ENCODE measurements at regions not wholly inside any gene's neighbourhood (a gene's known extent, or its start where the extent isn't known, plus 50 kb on each side); places are given as distances from the start of the nearest gene placed in this dataset.

DNA sequence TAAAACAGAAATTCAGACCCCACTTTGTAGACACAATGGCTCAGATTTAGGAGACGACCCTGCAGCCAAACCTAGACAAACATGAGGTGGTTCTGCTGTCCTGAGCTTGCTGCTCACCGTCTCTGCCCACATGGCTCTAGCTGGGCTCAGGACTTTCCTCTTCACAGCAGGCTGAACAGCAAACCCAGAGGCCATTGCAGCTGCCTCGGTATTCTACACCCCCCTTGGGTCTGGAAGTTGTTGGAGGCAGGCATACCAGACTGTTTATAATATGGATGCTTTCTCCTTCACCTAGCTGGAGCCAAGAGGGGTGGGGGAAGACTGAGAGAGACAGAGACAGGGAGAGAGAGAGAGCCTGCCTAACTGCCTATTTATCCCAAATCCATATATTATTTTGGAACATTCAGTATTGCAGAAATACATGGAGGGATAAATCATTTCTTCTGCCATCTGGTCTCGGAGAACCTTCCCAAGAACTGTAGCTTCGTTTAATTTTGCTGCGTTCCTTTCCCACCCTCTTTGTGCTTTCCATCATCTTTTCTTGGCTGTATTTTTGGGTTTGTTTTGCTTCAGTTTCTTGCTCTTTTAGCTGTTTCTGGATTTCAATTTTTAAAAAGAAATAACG is 628.2 kb upstream of the RBFOX1 start:
- no peak overlapping the region for H2AFZ ChIP-seq (ENCODE audit: insufficient read depth, low read length, poor library complexity)
- no peak for DNase-seq
- no peak overlapping the region for H3K4me3 ChIP-seq (ENCODE audit: low read depth, low read length)
- H3K36me3 ChIP-seq (ENCODE audit: control insufficient read depth in 1 of 2, insufficient read depth in 2 of 2, low read length in 2 of 2): no peaks in the 10 kb centered on the region
- no peak overlapping the region for H2BK12ac ChIP-seq (ENCODE audit: low read length)
- no peaks in the 10 kb centered on the region for H3K27me3 ChIP-seq (ENCODE audit: insufficient read depth, low read length)
- H4K8ac ChIP-seq (ENCODE audit: low read depth, low read length): no peak overlapping the region
- H4K12ac ChIP-seq (ENCODE audit: low read depth, low read length): no peak overlapping the region
- H2BK120ac ChIP-seq (ENCODE audit: insufficient read depth, low read length, poor library complexity): no peak overlapping the region
- no peak overlapping the region for H3K14ac ChIP-seq (ENCODE audit: low read length)
- no peaks in the 10 kb centered on the region for H3K9me3 ChIP-seq (ENCODE audit: insufficient read depth, low read depth, low read length)
- H3K4me1 ChIP-seq (ENCODE audit: control insufficient read depth in 1 of 2, insufficient read depth in 2 of 2, low read length in 2 of 2): no peaks in the 10 kb centered on the region
- H3K27ac ChIP-seq (ENCODE audit: low read depth, low read length): no peak overlapping the region
- H3K18ac ChIP-seq (ENCODE audit: low read length): no peak overlapping the region
- no CpG with 5 or more reads among the region's 7 CpGs for WGBS (ENCODE audit: extremely low coverage, insufficient coverage, insufficient read length)
- H3K79me1 ChIP-seq (ENCODE audit: low read length): no peaks in the 10 kb centered on the region
- H3K23ac ChIP-seq (ENCODE audit: low read length): no peak overlapping the region
- H3K4ac ChIP-seq (ENCODE audit: low read depth, low read length): no peak overlapping the region
- no peaks in the 10 kb centered on the region for H3K79me2 ChIP-seq (ENCODE audit: control insufficient read depth, insufficient read depth, low read length, poor library complexity)
- no peak overlapping the region for H4K91ac ChIP-seq (ENCODE audit: low read depth, low read length)
- H3K9ac ChIP-seq (ENCODE audit: low read length): no peak overlapping the region
- H2BK5ac ChIP-seq (ENCODE audit: low read depth, low read length, poor library complexity): no peak overlapping the region
- H3K4me2 ChIP-seq (ENCODE audit: low read length): no peak overlapping the region
- H2AK5ac ChIP-seq (ENCODE audit: low read length): no peak overlapping the region

- Histone ChIP-seq H2AK5ac (ENCODE audit: low read length) (no peak overlapping the region), H2BK120ac (ENCODE audit: insufficient read depth, low read length, poor library complexity) (no peak overlapping the region), H3K79me2 (ENCODE audit: control insufficient read depth, insufficient read depth, low read length, poor library complexity) (no peaks in the 10 kb centered on the region), H3K18ac (ENCODE audit: low read length) (no peak overlapping the region), H3K4ac (ENCODE audit: low read depth, low read length) (no peak overlapping the region), H2AFZ (ENCODE audit: insufficient read depth, low read length, poor library complexity) (no peak overlapping the region), H3K4me1 (ENCODE audit: control insufficient read depth in 1 of 2, insufficient read depth in 2 of 2, low read length in 2 of 2) (no peaks in the 10 kb centered on the region), H3K14ac (ENCODE audit: low read length) (no peak overlapping the region), H3K9me3 (ENCODE audit: insufficient read depth, low read depth, low read length) (no peaks in the 10 kb centered on the region), H4K91ac (ENCODE audit: low read depth, low read length) (no peak overlapping the region), H2BK5ac (ENCODE audit: low read depth, low read length, poor library complexity) (no peak overlapping the region), H3K4me2 (ENCODE audit: low read length) (no peak overlapping the region), H4K8ac (ENCODE audit: low read depth, low read length) (no peak overlapping the region), H3K36me3 (ENCODE audit: control insufficient read depth in 1 of 2, insufficient read depth in 2 of 2, low read length in 2 of 2) (no peaks in the 10 kb centered on the region), H3K27ac (ENCODE audit: low read depth, low read length) (no peak overlapping the region), H3K27me3 (ENCODE audit: insufficient read depth, low read length) (no peaks in the 10 kb centered on the region), H3K79me1 (ENCODE audit: low read length) (no peaks in the 10 kb centered on the region), H3K4me3 (ENCODE audit: low read depth, low read length) (no peak overlapping the region), H3K9ac (ENCODE audit: low read length) (peak overlapping the region; percentile 29), H4K12ac (ENCODE audit: low read depth, low read length) (no peak overlapping the region), H2BK12ac (ENCODE audit: low read length) (no peak overlapping the region), H3K23ac (ENCODE audit: low read length) (no peak overlapping the region)
- DNase-seq: no peak
- no CpG with 5 or more reads among the region's 3 CpGs for WGBS (ENCODE audit: extremely low coverage, insufficient coverage, insufficient read length)
Measured at GRCh38 chr16:6701096-6701495, 631.5 kb upstream of the RBFOX1 start.

GRCh38 chr16:6698548-6698947 is 634.1 kb upstream of the RBFOX1 start:
- no peak overlapping the region for H2BK12ac ChIP-seq (ENCODE audit: low read length)
- no peak overlapping the region for H3K27ac ChIP-seq (ENCODE audit: low read depth, low read length)
- no peak overlapping the region for H2BK120ac ChIP-seq (ENCODE audit: insufficient read depth, low read length, poor library complexity)
- H3K79me1 ChIP-seq (ENCODE audit: low read length): no peaks in the 10 kb centered on the region
- H3K27me3 ChIP-seq (ENCODE audit: insufficient read depth, low read length): no peaks in the 10 kb centered on the region
- H3K14ac ChIP-seq (ENCODE audit: low read length): no peak overlapping the region
- H3K36me3 ChIP-seq (ENCODE audit: control insufficient read depth in 1 of 2, insufficient read depth in 2 of 2, low read length in 2 of 2): no peaks in the 10 kb centered on the region
- no peak overlapping the region for H3K18ac ChIP-seq (ENCODE audit: low read length)
- H3K23ac ChIP-seq (ENCODE audit: low read length): no peak overlapping the region
- H4K8ac ChIP-seq (ENCODE audit: low read depth, low read length): no peak overlapping the region
- H3K9ac ChIP-seq (ENCODE audit: low read length): no peak overlapping the region
- no peaks in the 10 kb centered on the region for H3K4me1 ChIP-seq (ENCODE audit: control insufficient read depth in 1 of 2, insufficient read depth in 2 of 2, low read length in 2 of 2)
- H2BK5ac ChIP-seq (ENCODE audit: low read depth, low read length, poor library complexity): no peak overlapping the region
- H3K4me2 ChIP-seq (ENCODE audit: low read length): no peak overlapping the region
- WGBS (ENCODE audit: extremely low coverage, insufficient coverage, insufficient read length): no CpG with 5 or more reads among the region's 7 CpGs
- H3K9me3 ChIP-seq (ENCODE audit: insufficient read depth, low read depth, low read length): no peaks in the 10 kb centered on the region
- H2AFZ ChIP-seq (ENCODE audit: insufficient read depth, low read length, poor library complexity): no peak overlapping the region
- no peak overlapping the region for H2AK5ac ChIP-seq (ENCODE audit: low read length)
- H4K91ac ChIP-seq (ENCODE audit: low read depth, low read length): no peak overlapping the region
- no peak overlapping the region for H3K4ac ChIP-seq (ENCODE audit: low read depth, low read length)
- H4K12ac ChIP-seq (ENCODE audit: low read depth, low read length): no peak overlapping the region
- no peak overlapping the region for H3K4me3 ChIP-seq (ENCODE audit: low read depth, low read length)
- DNase-seq: no peak
- H3K79me2 ChIP-seq (ENCODE audit: control insufficient read depth, insufficient read depth, low read length, poor library complexity): no peaks in the 10 kb centered on the region

DNA sequence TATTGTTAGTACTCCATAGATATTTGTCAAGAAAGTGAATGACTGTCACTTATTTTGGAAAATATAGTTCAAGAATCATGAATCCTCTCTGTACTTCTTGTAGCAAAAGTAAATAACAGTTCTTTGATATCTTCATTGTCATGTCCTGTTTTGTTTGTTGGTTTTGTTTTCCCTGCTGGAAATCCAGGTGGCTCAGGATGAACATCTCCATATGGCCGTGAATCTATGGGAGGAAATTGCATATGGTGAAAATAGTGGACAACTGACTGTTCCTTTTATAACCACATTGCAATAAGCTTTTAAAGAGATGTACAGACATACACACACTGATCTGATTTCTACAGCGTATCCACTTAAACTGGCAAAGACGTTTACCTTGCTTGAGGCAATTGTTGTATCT is 637.0 kb upstream of the RBFOX1 start:
- Histone ChIP-seq H4K12ac (ENCODE audit: low read depth, low read length) (no peak overlapping the region), H3K79me2 (ENCODE audit: control insufficient read depth, insufficient read depth, low read length, poor library complexity) (no peaks in the 10 kb centered on the region), H3K4ac (ENCODE audit: low read depth, low read length) (no peak overlapping the region), H3K36me3 (ENCODE audit: control insufficient read depth in 1 of 2, insufficient read depth in 2 of 2, low read length in 2 of 2) (no peaks in the 10 kb centered on the region), H3K4me1 (ENCODE audit: control insufficient read depth in 1 of 2, insufficient read depth in 2 of 2, low read length in 2 of 2) (no peaks in the 10 kb centered on the region), H3K14ac (ENCODE audit: low read length) (no peak overlapping the region), H3K9ac (ENCODE audit: low read length) (no peak overlapping the region), H3K4me3 (ENCODE audit: low read depth, low read length) (no peak overlapping the region), H2AFZ (ENCODE audit: insufficient read depth, low read length, poor library complexity) (no peak overlapping the region), H2BK12ac (ENCODE audit: low read length) (no peak overlapping the region), H3K23ac (ENCODE audit: low read length) (no peak overlapping the region), H2AK5ac (ENCODE audit: low read length) (no peak overlapping the region), H4K91ac (ENCODE audit: low read depth, low read length) (no peak overlapping the region), H3K27ac (ENCODE audit: low read depth, low read length) (no peak overlapping the region), H3K27me3 (ENCODE audit: insufficient read depth, low read length) (no peaks in the 10 kb centered on the region), H3K18ac (ENCODE audit: low read length) (no peak overlapping the region), H2BK5ac (ENCODE audit: low read depth, low read length, poor library complexity) (no peak overlapping the region), H3K79me1 (ENCODE audit: low read length) (no peaks in the 10 kb centered on the region), H2BK120ac (ENCODE audit: insufficient read depth, low read length, poor library complexity) (no peak overlapping the region), H3K9me3 (ENCODE audit: insufficient read depth, low read depth, low read length) (peaks cover 4% of the 10 kb centered on the region), H4K8ac (ENCODE audit: low read depth, low read length) (no peak overlapping the region), H3K4me2 (ENCODE audit: low read length) (no peak overlapping the region)
- no CpG with 5 or more reads among the region's 3 CpGs for WGBS (ENCODE audit: extremely low coverage, insufficient coverage, insufficient read length)
- DNase-seq: no peak
